ENCODE measurements at regions not wholly inside any gene's neighbourhood (a gene's known extent, or its start where the extent isn't known, plus 50 kb on each side); places are given as distances from the start of the nearest gene placed in this dataset.

GRCh38 chr9:95650720-95651119 is 133.9 kb upstream of the PTCH1 start:
- Histone ChIP-seq H3K9me3 (no peaks in the 10 kb centered on the region), H3K4me1 (ENCODE audit: control insufficient read depth in 1 of 2, low read depth in 2 of 2) (no peaks in the 10 kb centered on the region), H3K36me3 (no peaks in the 10 kb centered on the region), H3K27ac (no peak overlapping the region), H3K4me3 (no peak overlapping the region), H3K27me3 (replicated peaks; ENCODE audit: insufficient read depth) (no peaks in the 10 kb centered on the region)
- TF ChIP-seq, protein P1, sequence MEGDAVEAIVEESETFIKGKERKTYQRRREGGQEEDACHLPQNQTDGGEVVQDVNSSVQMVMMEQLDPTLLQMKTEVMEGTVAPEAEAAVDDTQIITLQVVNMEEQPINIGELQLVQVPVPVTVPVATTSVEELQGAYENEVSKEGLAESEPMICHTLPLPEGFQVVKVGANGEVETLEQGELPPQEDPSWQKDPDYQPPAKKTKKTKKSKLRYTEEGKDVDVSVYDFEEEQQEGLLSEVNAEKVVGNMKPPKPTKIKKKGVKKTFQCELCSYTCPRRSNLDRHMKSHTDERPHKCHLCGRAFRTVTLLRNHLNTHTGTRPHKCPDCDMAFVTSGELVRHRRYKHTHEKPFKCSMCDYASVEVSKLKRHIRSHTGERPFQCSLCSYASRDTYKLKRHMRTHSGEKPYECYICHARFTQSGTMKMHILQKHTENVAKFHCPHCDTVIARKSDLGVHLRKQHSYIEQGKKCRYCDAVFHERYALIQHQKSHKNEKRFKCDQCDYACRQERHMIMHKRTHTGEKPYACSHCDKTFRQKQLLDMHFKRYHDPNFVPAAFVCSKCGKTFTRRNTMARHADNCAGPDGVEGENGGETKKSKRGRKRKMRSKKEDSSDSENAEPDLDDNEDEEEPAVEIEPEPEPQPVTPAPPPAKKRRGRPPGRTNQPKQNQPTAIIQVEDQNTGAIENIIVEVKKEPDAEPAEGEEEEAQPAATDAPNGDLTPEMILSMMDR (IDR thresholded peaks at IDR 0.05) = no peak
- no peak for DNase-seq (ENCODE audit: low spot score)
- no peak for ATAC-seq (ENCODE audit: insufficient number of reproducible peaks, low FRiP score, low read depth)

DNA sequence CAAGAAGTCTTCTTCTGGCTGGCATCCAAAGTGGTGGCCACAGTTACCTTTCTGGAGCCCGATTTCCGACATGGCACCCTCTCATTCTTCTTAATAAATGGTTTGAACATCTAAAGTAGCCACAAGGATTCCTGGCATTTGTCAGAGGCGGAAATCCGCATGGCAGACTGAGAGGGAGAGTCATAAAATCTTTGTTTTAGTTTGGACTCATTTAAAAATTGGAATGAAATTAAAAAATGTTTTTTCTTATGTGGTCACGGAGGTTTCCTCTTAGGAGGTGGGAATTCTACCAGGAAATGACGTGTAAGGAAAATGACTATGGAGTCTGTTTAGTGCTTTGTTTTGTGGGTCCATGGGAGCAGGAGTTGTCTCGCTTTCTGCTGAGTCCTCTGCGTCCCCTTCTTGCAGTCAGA is 133.0 kb upstream of the PTCH1 start:
- Histone ChIP-seq H3K9me3 (no peaks in the 10 kb centered on the region), H3K27me3 (replicated peaks; ENCODE audit: insufficient read depth) (no peaks in the 10 kb centered on the region), H3K4me3 (peak overlapping the region; percentile 37), H3K36me3 (no peaks in the 10 kb centered on the region), H3K27ac (no peak overlapping the region), H3K4me1 (ENCODE audit: control insufficient read depth in 1 of 2, low read depth in 2 of 2) (peaks cover 2 to 7% of the 10 kb centered on the region in 2 donors)
- ATAC-seq (ENCODE audit: insufficient number of reproducible peaks, low FRiP score, low read depth) (no peak), DNase-seq (ENCODE audit: low spot score) (no peak)
- TF ChIP-seq, protein P1 (IDR thresholded peaks at IDR 0.05) = no peak

DNA sequence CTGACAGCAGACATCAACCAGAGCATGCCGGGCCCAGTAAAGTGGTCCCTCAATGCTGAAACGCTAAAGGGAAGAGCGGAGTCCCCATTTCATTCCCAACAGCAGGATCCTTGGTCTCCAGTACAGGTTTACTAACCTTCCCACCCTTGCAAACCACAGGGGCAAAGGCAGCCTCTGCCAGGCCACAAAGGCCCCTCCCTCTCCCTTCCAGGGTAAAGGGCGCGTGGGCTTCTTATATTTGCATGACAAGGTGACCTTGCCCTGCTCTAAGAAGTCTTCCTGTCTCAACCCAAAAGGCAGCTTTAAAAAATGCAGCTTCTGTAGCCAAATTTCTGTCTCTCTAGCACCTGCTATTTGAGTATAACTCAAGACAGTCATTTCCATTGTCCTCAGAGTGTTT is 131.5 kb upstream of the PTCH1 start:
- Histone ChIP-seq H3K27me3 (replicated peaks; ENCODE audit: insufficient read depth) (no peaks in the 10 kb centered on the region), H3K27ac (no peak overlapping the region), H3K36me3 (no peaks in the 10 kb centered on the region), H3K4me1 (ENCODE audit: control insufficient read depth in 1 of 2, low read depth in 2 of 2) (peaks cover 6 to 15% of the 10 kb centered on the region in 2 donors), H3K9me3 (no peaks in the 10 kb centered on the region), H3K4me3 (no peak overlapping the region)
- TF ChIP-seq, protein P1 (IDR thresholded peaks at IDR 0.05) = no peak
- ATAC-seq (ENCODE audit: insufficient number of reproducible peaks, low FRiP score, low read depth) (no peak), DNase-seq (ENCODE audit: low spot score) (no peak)

- no peak for DNase-seq (ENCODE audit: low spot score)
- no peak overlapping the region for H3K27ac ChIP-seq
- H3K9me3 ChIP-seq = no peaks in the 10 kb centered on the region
- no peak overlapping the region for H3K4me3 ChIP-seq
- peaks cover 6 to 15% of the 10 kb centered on the region in 2 donors for H3K4me1 ChIP-seq (ENCODE audit: control insufficient read depth in 1 of 2, low read depth in 2 of 2)
- H3K27me3 ChIP-seq (replicated peaks; ENCODE audit: insufficient read depth) = no peaks in the 10 kb centered on the region
- H3K36me3 ChIP-seq = no peaks in the 10 kb centered on the region
- TF ChIP-seq, protein P1 (IDR thresholded peaks at IDR 0.05) = no peak
- no peak for ATAC-seq (ENCODE audit: insufficient number of reproducible peaks, low FRiP score, low read depth)
Measured at GRCh38 chr9:95645992-95646391, 129.2 kb upstream of the PTCH1 start.

DNA sequence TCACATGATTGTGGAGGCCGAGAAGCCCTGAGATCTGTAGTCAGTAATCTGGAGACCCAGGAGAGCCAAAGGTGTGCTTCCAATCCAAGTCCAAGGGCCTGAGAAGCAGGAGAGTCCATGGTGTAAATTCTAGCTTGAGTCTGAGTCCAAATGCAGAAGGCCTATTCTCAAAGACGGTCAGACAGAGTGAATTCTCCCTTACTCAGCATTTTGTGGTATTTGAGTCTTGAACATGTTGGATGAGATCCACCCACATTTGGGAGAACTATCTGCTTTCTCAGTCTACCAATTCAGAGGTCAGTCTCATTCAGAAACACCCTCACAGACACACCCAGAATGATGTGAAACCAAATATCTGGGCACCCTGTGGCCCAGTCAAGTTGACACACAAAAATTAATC is 128.8 kb upstream of the PTCH1 start:
- Histone ChIP-seq H3K9me3 (no peaks in the 10 kb centered on the region), H3K4me1 (ENCODE audit: control insufficient read depth in 1 of 2, low read depth in 2 of 2) (peaks cover 8 to 19% of the 10 kb centered on the region in 2 donors), H3K27me3 (replicated peaks; ENCODE audit: insufficient read depth) (no peaks in the 10 kb centered on the region), H3K36me3 (no peaks in the 10 kb centered on the region), H3K4me3 (no peak overlapping the region), H3K27ac (no peak overlapping the region)
- DNase-seq (ENCODE audit: low spot score) (no peak), ATAC-seq (ENCODE audit: insufficient number of reproducible peaks, low FRiP score, low read depth) (no peak)
- TF ChIP-seq, protein P1 (IDR thresholded peaks at IDR 0.05) = no peak

Measured in thoracic aorta (tissue), 2 donors.